GM12891 (cell line): ENCODE measurements at regions not wholly inside any gene's neighbourhood (a gene's known extent, or its start where the extent isn't known, plus 50 kb on each side); places are given as distances from the start of the nearest gene placed in this dataset.

ENCODE experiments used
- PAX5 ChIP-seq: IDR thresholded peaks from 2 replicates; pipeline ENCODE4 v1.6.1; 2011; ENCODE audit warnings: low read length, moderate library complexity, mild to moderate bottlenecking; ENCODE audit not compliant: insufficient read depth, severe bottlenecking
- POLR2A ChIP-seq: IDR thresholded peaks from 2 replicates; pipeline ENCODE4 v1.6.1; 2011; ENCODE audit warnings: low read depth, low read length, control low read depth
- POLR2AphosphoS5 ChIP-seq: IDR thresholded peaks from 2 replicates; pipeline ENCODE4 v1.6.1; 2011; ENCODE audit warnings: low read depth, low read length, control low read depth
- SPI1 ChIP-seq: IDR thresholded peaks from 2 replicates; pipeline ENCODE4 v1.6.1; 2011; ENCODE audit warnings: low read depth, low read length, control low read depth
- TAF1 ChIP-seq: IDR thresholded peaks from 2 replicates; pipeline ENCODE4 v1.6.1; 2011; ENCODE audit warnings: low read depth, low read length, control low read depth

DNA sequence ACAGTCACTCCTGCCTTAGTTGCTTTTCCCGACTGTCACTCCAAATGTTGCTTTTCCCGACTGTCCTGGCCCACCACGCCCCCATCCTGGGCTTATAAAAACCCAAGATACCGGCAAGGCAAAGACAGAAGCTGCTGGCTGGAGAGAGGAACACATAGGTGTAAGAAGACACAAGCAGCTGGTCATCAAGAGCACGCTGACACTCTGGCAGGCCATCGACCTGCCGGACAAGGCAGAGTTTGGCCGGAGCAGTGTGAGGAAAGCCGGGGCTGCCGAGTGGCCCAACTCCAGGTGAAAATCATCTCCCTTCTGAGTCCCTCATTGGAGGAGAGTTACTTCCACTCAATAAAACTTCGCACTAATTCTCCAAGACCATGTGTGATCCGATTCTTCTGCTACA lies 349.5 kb downstream of the SLITRK1 start:
- no peak for TF ChIP-seq POLR2A
- no peak for TF ChIP-seq SPI1
- TF ChIP-seq POLR2AphosphoS5: no peak
- no peak for TF ChIP-seq PAX5
- no peak for TF ChIP-seq TAF1
